SU-DHL-6 (cell line): ENCODE measurements at regions not wholly inside any gene's neighbourhood (a gene's known extent, or its start where the extent isn't known, plus 50 kb on each side); places are given as distances from the start of the nearest gene placed in this dataset.
"Not testable (repeated sequence)": the region's sequence is repeated elsewhere in the genome, so short reads cannot be mapped to it uniquely, and the experiment has no call there.

Source experiments
- EZH2phosphoT487 ChIP-seq: fragments of 200-600 bp; sonication (generic), shearing (Covaris generic); conservative IDR thresholded peaks from 2 replicates; pipeline ENCODE4 v1.6.1; 2018; ENCODE audit warnings: mild to moderate bottlenecking, antibody characterized with exemption, low read length, moderate library complexity, mixed read lengths
- TF ChIP-seq, protein P1 (sequence below): fragments of 200-600 bp; sonication (generic); IDR thresholded peaks from one replicate; pipeline ENCODE4 v1.5.1; 2017; ENCODE audit warnings: antibody characterized with exemption, mild to moderate bottlenecking, low read length, moderate library complexity; ENCODE audit not compliant: insufficient read depth, poor library complexity, severe bottlenecking

DNA sequence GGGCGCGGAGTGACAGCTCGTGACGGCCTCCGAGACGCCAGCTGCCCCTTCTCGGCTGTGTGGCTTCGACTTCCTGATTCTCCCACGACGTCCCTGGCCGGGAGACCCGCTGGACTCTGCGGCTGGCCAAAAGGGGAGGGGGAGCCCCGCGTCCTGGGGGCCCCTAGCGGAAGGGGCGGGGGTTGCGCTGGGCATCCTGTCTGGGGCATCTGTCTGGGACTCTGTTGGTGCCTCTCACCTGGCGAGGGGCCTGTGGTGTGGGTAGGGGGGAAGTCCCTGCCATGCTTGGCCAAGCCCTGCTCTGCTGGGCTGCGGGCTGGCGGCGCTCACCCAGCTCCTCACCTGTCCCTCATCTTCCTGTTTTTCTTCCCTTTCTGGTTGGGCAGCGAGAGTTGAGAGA, 171.6 kb upstream of the OSBPL11 start:
- TF ChIP-seq, protein P1, sequence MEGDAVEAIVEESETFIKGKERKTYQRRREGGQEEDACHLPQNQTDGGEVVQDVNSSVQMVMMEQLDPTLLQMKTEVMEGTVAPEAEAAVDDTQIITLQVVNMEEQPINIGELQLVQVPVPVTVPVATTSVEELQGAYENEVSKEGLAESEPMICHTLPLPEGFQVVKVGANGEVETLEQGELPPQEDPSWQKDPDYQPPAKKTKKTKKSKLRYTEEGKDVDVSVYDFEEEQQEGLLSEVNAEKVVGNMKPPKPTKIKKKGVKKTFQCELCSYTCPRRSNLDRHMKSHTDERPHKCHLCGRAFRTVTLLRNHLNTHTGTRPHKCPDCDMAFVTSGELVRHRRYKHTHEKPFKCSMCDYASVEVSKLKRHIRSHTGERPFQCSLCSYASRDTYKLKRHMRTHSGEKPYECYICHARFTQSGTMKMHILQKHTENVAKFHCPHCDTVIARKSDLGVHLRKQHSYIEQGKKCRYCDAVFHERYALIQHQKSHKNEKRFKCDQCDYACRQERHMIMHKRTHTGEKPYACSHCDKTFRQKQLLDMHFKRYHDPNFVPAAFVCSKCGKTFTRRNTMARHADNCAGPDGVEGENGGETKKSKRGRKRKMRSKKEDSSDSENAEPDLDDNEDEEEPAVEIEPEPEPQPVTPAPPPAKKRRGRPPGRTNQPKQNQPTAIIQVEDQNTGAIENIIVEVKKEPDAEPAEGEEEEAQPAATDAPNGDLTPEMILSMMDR, result not testable (repeated sequence)
- not testable (repeated sequence) for TF ChIP-seq EZH2phosphoT487
